ENCODE measurements at regions not wholly inside any gene's neighbourhood (a gene's known extent, or its start where the extent isn't known, plus 50 kb on each side); places are given as distances from the start of the nearest gene placed in this dataset.
A peak's percentile ranks its signal among the peaks of the same experiment; 100 is the strongest.

GRCh38 chr2:48851161-48851560 is 95.6 kb upstream of the LHCGR start:
- DNase-seq, result no peak

- DNase-seq, result no peak
These were observed 94.2 kb upstream of the LHCGR start for GRCh38 chr2:48849770-48850169.

GRCh38 chr2:48845684-48846083 is 90.2 kb upstream of the LHCGR start:
- no peak for DNase-seq

- no peak for DNase-seq
These were observed 89.1 kb upstream of the LHCGR start for GRCh38 chr2:48844417-48845155.

- DNase-seq, result no peak
These were observed 85.6 kb upstream of the LHCGR start for GRCh38 chr2:48841126-48841525.

- DNase-seq, result no peak
These were observed 82.5 kb upstream of the LHCGR start for GRCh38 chr2:48838029-48838428.

- DNase-seq, result no peak
These were observed 74.0 kb upstream of the LHCGR start for GRCh38 chr2:48829569-48829968.

GRCh38 chr2:48829036-48829435 is 73.5 kb upstream of the LHCGR start:
- no peak for DNase-seq

GRCh38 chr2:48826986-48827385 is 71.5 kb upstream of the LHCGR start:
- no peak for DNase-seq

- DNase-seq, result peak in 1 of 2 experiments; percentile 20
These were observed 68.6 kb upstream of the LHCGR start for GRCh38 chr2:48824116-48824515.

- DNase-seq, result no peak
These were observed 63.7 kb upstream of the LHCGR start for GRCh38 chr2:48819206-48819735.

- no peak for DNase-seq
These were observed 61.8 kb upstream of the LHCGR start for GRCh38 chr2:48817355-48817754.

GRCh38 chr2:48812416-48812815 is 56.9 kb upstream of the LHCGR start:
- no peak for DNase-seq

GRCh38 chr2:48808311-48808710 is 52.8 kb upstream of the LHCGR start:
- DNase-seq, result no peak
